ENCODE measurements at regions not wholly inside any gene's neighbourhood (a gene's known extent, or its start where the extent isn't known, plus 50 kb on each side); places are given as distances from the start of the nearest gene placed in this dataset.

GRCh38 chr14:106850913-106851825, 1324.8 kb downstream of the TMEM121 start:
- Histone ChIP-seq H3K36me3 (no peaks in the 10 kb centered on the region), H3K27ac (no peak overlapping the region), H3K4me3 (no peak overlapping the region), H3K9me3 (no peaks in the 10 kb centered on the region), H3K4me1 (peaks cover 0 to 17% (median 7%) of the 10 kb centered on the region in 4 donors), H3K27me3 (no peaks in the 10 kb centered on the region)
- in situ Hi-C loops (cut with MboI; ENCODE audit: low pct_ligation_motif_present in 1 of 4, low pct_unique_long_range_greater_than_20kb in 1 of 4, low sequenced_read_pairs in 3 of 4) (no loop called here), intact Hi-C loops (cut with DNase I; ENCODE audit: low total_unique reads) (no loop called here)
- WGBS, 2 donors (ENCODE audit: low coverage in 1 of 2): 53 to 67% methylated on average over 5 to 20 of the region's 20 CpGs
- peak; percentile 24 for DNase-seq
- TF ChIP-seq POLR2A (IDR thresholded peaks at IDR 0.05): no peak
- TF ChIP-seq POLR2AphosphoS5 (IDR thresholded peaks at IDR 0.05): no peak
- no peak for TF ChIP-seq EP300 (IDR thresholded peaks at IDR 0.05; ENCODE audit: low read depth)
- no peak for TF ChIP-seq CTCF (IDR thresholded peaks at IDR 0.05)

GRCh38 chr14:106872611-106873446, 1346.4 kb downstream of the TMEM121 start:
- Histone ChIP-seq H3K36me3 (no peaks in the 10 kb centered on the region), H3K9me3 (no peaks in the 10 kb centered on the region), H3K27ac (peak overlapping the region; percentile 47 to 59 (median 51)), H3K27me3 (peaks cover 18% of the 10 kb centered on the region), H3K4me1 (peaks cover 0 to 10% (median 2%) of the 10 kb centered on the region in 4 donors), H3K4me3 (peak overlapping the region in 1 of 4 donors; percentile 8)
- in situ Hi-C loops (cut with MboI; ENCODE audit: low pct_ligation_motif_present in 1 of 4, low pct_unique_long_range_greater_than_20kb in 1 of 4, low sequenced_read_pairs in 3 of 4): no loop called here
- WGBS, 2 donors (ENCODE audit: low coverage in 1 of 2): 29 to 40% methylated on average over 2 to 23 of the region's 23 CpGs
- intact Hi-C loops (cut with DNase I; ENCODE audit: low total_unique reads): no loop called here
- TF ChIP-seq EP300 (IDR thresholded peaks at IDR 0.05; ENCODE audit: low read depth) (no peak), POLR2A (IDR thresholded peaks at IDR 0.05) (peak; percentile 13), CTCF (IDR thresholded peaks at IDR 0.05) (peak; percentile 45 to 96 (median 70))
- DNase-seq: peak; percentile 94

- H3K4me3 ChIP-seq: no peak overlapping the region
- H3K36me3 ChIP-seq: no peaks in the 10 kb centered on the region
- peaks cover 0 to 10% (median 2%) of the 10 kb centered on the region in 4 donors for H3K4me1 ChIP-seq
- TF ChIP-seq CTCF (IDR thresholded peaks at IDR 0.05): no peak
- TF ChIP-seq EP300 (IDR thresholded peaks at IDR 0.05; ENCODE audit: low read depth): no peak
- no peak for TF ChIP-seq POLR2AphosphoS5 (IDR thresholded peaks at IDR 0.05)
- H3K27me3 ChIP-seq: peaks cover 33% of the 10 kb centered on the region
- DNase-seq: no peak
- intact Hi-C loops (cut with DNase I; ENCODE audit: low total_unique reads) (no loop called here), in situ Hi-C loops (cut with MboI; ENCODE audit: low pct_ligation_motif_present in 1 of 4, low pct_unique_long_range_greater_than_20kb in 1 of 4, low sequenced_read_pairs in 3 of 4) (no loop called here)
- no peak overlapping the region for H3K27ac ChIP-seq
- no peaks in the 10 kb centered on the region for H3K9me3 ChIP-seq
- WGBS, 2 donors (ENCODE audit: low coverage in 1 of 2): 54 to 67% methylated on average over 2 to 4 of the region's 4 CpGs
These were observed 1348.0 kb downstream of the TMEM121 start for GRCh38 chr14:106874350-106874749.

- Histone ChIP-seq H3K4me1 (peaks cover 0 to 10% (median 2%) of the 10 kb centered on the region in 4 donors), H3K4me3 (no peak overlapping the region), H3K9me3 (no peaks in the 10 kb centered on the region), H3K27ac (no peak overlapping the region), H3K27me3 (peaks cover 33% of the 10 kb centered on the region), H3K36me3 (no peaks in the 10 kb centered on the region)
- 0 to 19% methylated on average over 1 to 4 of the region's 4 CpGs for WGBS, 2 donors (ENCODE audit: low coverage in 1 of 2)
- in situ Hi-C loops (cut with MboI; ENCODE audit: low pct_ligation_motif_present in 1 of 4, low pct_unique_long_range_greater_than_20kb in 1 of 4, low sequenced_read_pairs in 3 of 4): no loop called here
- intact Hi-C loops (cut with DNase I; ENCODE audit: low total_unique reads): no loop called here
- DNase-seq: peak; percentile 51
- TF ChIP-seq EP300 (IDR thresholded peaks at IDR 0.05; ENCODE audit: low read depth): no peak
- peak in 4 of 5 experiments; percentile 20 to 41 (median 30) for TF ChIP-seq CTCF (IDR thresholded peaks at IDR 0.05)
- no peak for TF ChIP-seq POLR2AphosphoS5 (IDR thresholded peaks at IDR 0.05)
- TF ChIP-seq POLR2A (IDR thresholded peaks at IDR 0.05): no peak
These were observed 1349.1 kb downstream of the TMEM121 start for GRCh38 chr14:106875503-106875902.
